GM12878 (cell line): ENCODE measurements at regions not wholly inside any gene's neighbourhood (a gene's known extent, or its start where the extent isn't known, plus 50 kb on each side); places are given as distances from the start of the nearest gene placed in this dataset.

Experiments
- ATAC-seq: fragments of 200-7000 bp; cut with Tn5 transposase; 3 replicates; pipeline ENCODE4 v1.9.1; 2020; ENCODE audit warnings: mild to moderate bottlenecking, moderate library complexity
- BruUV-seq: library from RNA; stranded (reverse); fragments of 400-500 nt; replicated peaks from 2 replicates; lab custom pipeline; 2021; lab: Mats Ljungman, UMichigan
- CTCF ChIA-PET: fragments of 300-600 bp; sonication (Branson Sonifier 250); formaldehyde crosslinking; extraction: SDS; loops from one replicate; lab custom pipeline; 2021; ENCODE audit warnings: inconsistent platforms; lab: Yijun Ruan, JAX
- POLR2A ChIA-PET: fragments of 350-600 bp; formaldehyde crosslinking; extraction: SDS; loops from one replicate; lab custom pipeline; 2021; ENCODE audit warnings: inconsistent platforms; lab: Charles Lee
- RAD21 ChIA-PET: fragments of 300-600 bp; sonication (Branson Sonifier 250); formaldehyde crosslinking; loops from one replicate; lab custom pipeline; 2023; ENCODE audit warnings: antibody characterized with exemption; ENCODE audit not compliant: unreplicated experiment; lab: Charles Lee
- SMC1A ChIA-PET: fragments of 300-600 bp; sonication (Branson Sonifier 250); formaldehyde crosslinking; loops from one replicate; lab custom pipeline; 2023; ENCODE audit not compliant: unreplicated experiment, uncharacterized antibody; lab: Charles Lee
- DNase-seq: peaks from one replicate; pipeline ENCODE4 v3.0.0-alpha.2; 2011; ENCODE audit warnings: low read depth, low spot score
- FAIRE-seq: peaks from 3 replicates; lab custom pipeline; 2011; peaks lifted over from hg19 to GRCh38; lab: Jason Lieb, UNC
- H2AFZ ChIP-seq: 2 replicates; pipeline ENCODE4 v1.6.0; 2011; ENCODE audit warnings: low read depth, low read length, control low read depth; ENCODE audit not compliant: control insufficient read depth
- H3K27ac ChIP-seq: 2 replicates; pipeline ENCODE4 v1.5.1; 2011; ENCODE audit warnings: control low read depth; ENCODE audit not compliant: control insufficient read depth, insufficient read depth
- H3K27me3 ChIP-seq, 2 experiments: replicated peaks in 1 of 2; 2 replicates each; pipeline versions ENCODE4 v1.6.0 to v1.6.1; 2011; ENCODE audit warnings: low read length in 1 of 2; ENCODE audit not compliant: control insufficient read depth in 2 of 2, insufficient read depth in 2 of 2
- H3K36me3 ChIP-seq, 2 experiments: 2 replicates each; pipeline ENCODE4 v1.5.1; 2011; ENCODE audit warnings: low read length in 1 of 2; ENCODE audit not compliant: control insufficient read depth in 2 of 2, insufficient read depth in 2 of 2
- H3K4me1 ChIP-seq: 2 replicates; pipeline ENCODE4 v1.6.1; 2011; ENCODE audit warnings: mild to moderate bottlenecking, low read length, moderate library complexity, mixed read lengths; ENCODE audit not compliant: control insufficient read depth, insufficient read depth
- H3K4me2 ChIP-seq: 2 replicates; pipeline ENCODE4 v1.6.0; 2011; ENCODE audit warnings: control low read depth; ENCODE audit not compliant: control insufficient read depth, insufficient read depth
- H3K4me3 ChIP-seq: fragments of 200-600 bp; sonication (generic); 2 replicates; pipeline ENCODE4 v1.5.1; 2016
- H3K79me2 ChIP-seq: 2 replicates; pipeline ENCODE4 v1.6.0; 2011; ENCODE audit warnings: low read length; ENCODE audit not compliant: control insufficient read depth, insufficient read depth
- H3K9ac ChIP-seq: 2 replicates; pipeline ENCODE4 v1.8.0; 2011; ENCODE audit warnings: low read length, control low read depth, mixed read lengths; ENCODE audit not compliant: control insufficient read depth, insufficient read depth
- H3K9me3 ChIP-seq: replicated peaks from 3 replicates; pipeline ENCODE4 v1.5.1; 2011; ENCODE audit warnings: mild to moderate bottlenecking, low read length; ENCODE audit not compliant: control insufficient read depth, insufficient read depth
- H4K20me1 ChIP-seq: 2 replicates; pipeline ENCODE4 v1.6.0; 2011; ENCODE audit not compliant: control insufficient read depth, insufficient read depth
- ATF7 ChIP-seq: fragments of 450-650 bp; IDR thresholded peaks from 2 replicates; pipeline ENCODE4 v1.6.1; 2016; ENCODE audit warnings: low read depth, mild to moderate bottlenecking
- BCL11A ChIP-seq: IDR thresholded peaks from 2 replicates; pipeline ENCODE4 v1.6.1; 2011; ENCODE audit warnings: low read depth, low read length
- BRCA1 ChIP-seq: IDR thresholded peaks from 2 replicates; pipeline ENCODE4 v1.6.1; 2011; ENCODE audit warnings: low read depth, low read length, improper control_type of control experiment
- EGR1 ChIP-seq, 2 experiments: IDR thresholded peaks; 1 replicate in 1 of 2; 2 replicates in 1 of 2; pipeline ENCODE4 v1.6.1; 2011 to 2012; ENCODE audit warnings: low read depth in 2 of 2, low read length in 2 of 2, borderline replicate concordance in 1 of 2, mild to moderate bottlenecking in 1 of 2, moderate library complexity in 1 of 2
- FOS ChIP-seq: IDR thresholded peaks from 3 replicates; pipeline ENCODE4 v1.6.1; 2011; ENCODE audit warnings: borderline replicate concordance; ENCODE audit not compliant: insufficient read length; ENCODE audit errors: extremely low read depth
- POLR2A ChIP-seq: IDR thresholded peaks from 2 replicates; pipeline ENCODE4 v1.6.1; 2011; ENCODE audit warnings: low read depth, mild to moderate bottlenecking, low read length
- RCOR1 ChIP-seq: conservative IDR thresholded peaks from 2 replicates; pipeline ENCODE4 v1.6.1; 2012; ENCODE audit warnings: low read depth, low read length, improper control_type of control experiment
- SRF ChIP-seq, 2 experiments: IDR thresholded peaks; 2 replicates each; pipeline ENCODE4 v1.6.1; 2011; ENCODE audit warnings: low read depth in 2 of 2, low read length in 2 of 2, mild to moderate bottlenecking in 1 of 2, moderate library complexity in 1 of 2
- ZZZ3 ChIP-seq: IDR thresholded peaks from 2 replicates; pipeline ENCODE4 v1.6.1; 2011; ENCODE audit warnings: low read depth; ENCODE audit not compliant: control insufficient read depth, insufficient read length
- WGBS: methylation state at CpG from one replicate; pipeline ENCODE4 v1.1.6; 2016; ENCODE audit warnings: low lambda C conversion rate; ENCODE audit not compliant: insufficient replicate concordance, insufficient coverage; ENCODE audit errors: missing lambda C conversion rate; 5-methylcytosine and 5-hydroxymethylcytosine counted together
- in situ Hi-C: fragments of 300-500 bp; cut with MboI; formaldehyde crosslinking; loops from 9 replicates; pipeline ENCODE4 v1.14.3; 2018; ENCODE audit warnings: mixed read lengths
- intact Hi-C: fragments of 100-400 bp; cut with micrococcal nuclease; formaldehyde crosslinking; loops from one replicate; pipeline ENCODE4 v1.14.2; 2022; ENCODE audit not compliant: unreplicated experiment
- TF ChIP-seq, protein P1 (sequence below): IDR thresholded peaks from 2 replicates; pipeline ENCODE4 v1.6.1; 2012; ENCODE audit warnings: low read depth, low read length, improper control_type of control experiment
- TF ChIP-seq, protein P2 (sequence below): fragments of 150-350 bp; IDR thresholded peaks from 2 replicates; pipeline ENCODE4 v1.6.1; 2016; ENCODE audit warnings: low read depth, low read length
- TF ChIP-seq, protein P3 (sequence below), 3 experiments: IDR thresholded peaks in 2 of 3; conservative IDR thresholded peaks in 1 of 3; 2 replicates each; pipeline ENCODE4 v1.5.1; 2011; ENCODE audit warnings: low read depth in 3 of 3, low read length in 3 of 3, mild to moderate bottlenecking in 3 of 3, control low read depth in 2 of 3, moderate library complexity in 2 of 3, inconsistent platforms in 1 of 3, mixed read lengths in 1 of 3; ENCODE audit not compliant: control insufficient read depth in 2 of 3, insufficient read depth in 1 of 3; ENCODE audit errors: extremely low read depth in 1 of 3
- TF ChIP-seq, protein P4 (sequence below): fragments of 450-650 bp; IDR thresholded peaks from 2 replicates; pipeline ENCODE4 v1.6.1; 2017; ENCODE audit warnings: borderline replicate concordance
- TF ChIP-seq, protein P5 (sequence below): fragments of 450-650 bp; formaldehyde crosslinking; IDR thresholded peaks from 2 replicates; pipeline ENCODE4 v1.4.0; 2022; ENCODE audit warnings: mild to moderate bottlenecking, moderate library complexity

DNA sequence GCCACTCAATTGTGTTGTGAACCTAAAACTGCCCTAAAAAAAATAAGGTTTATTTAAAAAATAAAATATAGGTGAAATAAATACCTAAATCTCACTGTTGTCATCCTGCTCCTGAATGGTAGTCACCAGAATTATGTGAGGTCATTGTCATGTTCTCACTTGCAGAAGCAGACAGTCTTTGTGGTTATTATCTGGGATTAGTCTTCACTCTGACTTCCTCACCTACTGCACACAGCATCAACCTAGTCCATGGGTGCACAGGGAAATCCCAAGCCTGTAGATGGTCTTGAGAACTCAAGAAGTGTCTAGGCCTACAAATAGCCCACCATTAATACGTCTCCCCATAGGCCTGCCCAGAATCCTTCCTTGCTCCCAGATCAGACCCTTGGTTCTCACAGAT lies 97.0 kb downstream of the FOXF2 start:
- ChIA-PET SMC1A (interaction anchor here (0.5 to 8.8 kb wide), 6 partner anchors 10 to 91 kb away, joined by 3 to 111 read pairs (median 3); no protein-coding TSS in a partner anchor), CTCF (interaction anchor here (1.0 to 2.9 kb wide), 3 partner anchors 17 to 1260 kb away, joined by 3 to 19 read pairs (median 4); no protein-coding TSS in a partner anchor), RAD21 (interaction anchor here (1.0 to 7.6 kb wide), 4 partner anchors 17 to 50 kb away, joined by 3 to 82 read pairs (median 4); no protein-coding TSS in a partner anchor), POLR2A (no interaction called here)
- 57% methylated on average over 1 of the region's 1 CpG for WGBS
- Histone ChIP-seq H3K27ac (no peak overlapping the region), H3K4me1 (peaks cover 33% of the 10 kb centered on the region), H4K20me1 (no peaks in the 10 kb centered on the region), H2AFZ (no peak overlapping the region), H3K36me3 (no peaks in the 10 kb centered on the region), H3K27me3 (no peaks in the 10 kb centered on the region), H3K79me2 (no peaks in the 10 kb centered on the region), H3K9me3 (no peaks in the 10 kb centered on the region), H3K4me2 (no peak overlapping the region), H3K4me3 (no peak overlapping the region), H3K9ac (no peak overlapping the region)
- BruUV-seq, result no TSS peak
- intact Hi-C loops (no loop called here), in situ Hi-C loops (no loop called here)
- FAIRE-seq (no peak), DNase-seq (no peak), ATAC-seq (peak; percentile 56)
- no peak for TF ChIP-seq BRCA1
- TF ChIP-seq EGR1 (IDR thresholded peaks at IDR 0.05; ENCODE audit: borderline replicate concordance in 1 of 2, low read depth in 2 of 2, low read length in 2 of 2), result no peak
- TF ChIP-seq, protein P1, sequence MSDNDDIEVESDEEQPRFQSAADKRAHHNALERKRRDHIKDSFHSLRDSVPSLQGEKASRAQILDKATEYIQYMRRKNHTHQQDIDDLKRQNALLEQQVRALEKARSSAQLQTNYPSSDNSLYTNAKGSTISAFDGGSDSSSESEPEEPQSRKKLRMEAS, result no peak
- no peak for TF ChIP-seq SRF (IDR thresholded peaks at IDR 0.05; ENCODE audit: low read depth in 2 of 2, low read length in 2 of 2)
- no peak for TF ChIP-seq POLR2A
- TF ChIP-seq BCL11A, result 0 out of 2 replicates have a peak, but pooled peaks have one; percentile 23
- peak; percentile 29; the same call in 1 of the 2 replicates for TF ChIP-seq ATF7
- TF ChIP-seq, protein P2, sequence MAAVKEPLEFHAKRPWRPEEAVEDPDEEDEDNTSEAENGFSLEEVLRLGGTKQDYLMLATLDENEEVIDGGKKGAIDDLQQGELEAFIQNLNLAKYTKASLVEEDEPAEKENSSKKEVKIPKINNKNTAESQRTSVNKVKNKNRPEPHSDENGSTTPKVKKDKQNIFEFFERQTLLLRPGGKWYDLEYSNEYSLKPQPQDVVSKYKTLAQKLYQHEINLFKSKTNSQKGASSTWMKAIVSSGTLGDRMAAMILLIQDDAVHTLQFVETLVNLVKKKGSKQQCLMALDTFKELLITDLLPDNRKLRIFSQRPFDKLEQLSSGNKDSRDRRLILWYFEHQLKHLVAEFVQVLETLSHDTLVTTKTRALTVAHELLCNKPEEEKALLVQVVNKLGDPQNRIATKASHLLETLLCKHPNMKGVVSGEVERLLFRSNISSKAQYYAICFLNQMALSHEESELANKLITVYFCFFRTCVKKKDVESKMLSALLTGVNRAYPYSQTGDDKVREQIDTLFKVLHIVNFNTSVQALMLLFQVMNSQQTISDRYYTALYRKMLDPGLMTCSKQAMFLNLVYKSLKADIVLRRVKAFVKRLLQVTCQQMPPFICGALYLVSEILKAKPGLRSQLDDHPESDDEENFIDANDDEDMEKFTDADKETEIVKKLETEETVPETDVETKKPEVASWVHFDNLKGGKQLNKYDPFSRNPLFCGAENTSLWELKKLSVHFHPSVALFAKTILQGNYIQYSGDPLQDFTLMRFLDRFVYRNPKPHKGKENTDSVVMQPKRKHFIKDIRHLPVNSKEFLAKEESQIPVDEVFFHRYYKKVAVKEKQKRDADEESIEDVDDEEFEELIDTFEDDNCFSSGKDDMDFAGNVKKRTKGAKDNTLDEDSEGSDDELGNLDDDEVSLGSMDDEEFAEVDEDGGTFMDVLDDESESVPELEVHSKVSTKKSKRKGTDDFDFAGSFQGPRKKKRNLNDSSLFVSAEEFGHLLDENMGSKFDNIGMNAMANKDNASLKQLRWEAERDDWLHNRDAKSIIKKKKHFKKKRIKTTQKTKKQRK, result no peak
- TF ChIP-seq, protein P3, sequence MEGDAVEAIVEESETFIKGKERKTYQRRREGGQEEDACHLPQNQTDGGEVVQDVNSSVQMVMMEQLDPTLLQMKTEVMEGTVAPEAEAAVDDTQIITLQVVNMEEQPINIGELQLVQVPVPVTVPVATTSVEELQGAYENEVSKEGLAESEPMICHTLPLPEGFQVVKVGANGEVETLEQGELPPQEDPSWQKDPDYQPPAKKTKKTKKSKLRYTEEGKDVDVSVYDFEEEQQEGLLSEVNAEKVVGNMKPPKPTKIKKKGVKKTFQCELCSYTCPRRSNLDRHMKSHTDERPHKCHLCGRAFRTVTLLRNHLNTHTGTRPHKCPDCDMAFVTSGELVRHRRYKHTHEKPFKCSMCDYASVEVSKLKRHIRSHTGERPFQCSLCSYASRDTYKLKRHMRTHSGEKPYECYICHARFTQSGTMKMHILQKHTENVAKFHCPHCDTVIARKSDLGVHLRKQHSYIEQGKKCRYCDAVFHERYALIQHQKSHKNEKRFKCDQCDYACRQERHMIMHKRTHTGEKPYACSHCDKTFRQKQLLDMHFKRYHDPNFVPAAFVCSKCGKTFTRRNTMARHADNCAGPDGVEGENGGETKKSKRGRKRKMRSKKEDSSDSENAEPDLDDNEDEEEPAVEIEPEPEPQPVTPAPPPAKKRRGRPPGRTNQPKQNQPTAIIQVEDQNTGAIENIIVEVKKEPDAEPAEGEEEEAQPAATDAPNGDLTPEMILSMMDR (IDR thresholded peaks at IDR 0.05 in 2 of 3, conservative IDR thresholded peaks at IDR 0.05 in 1 of 3; ENCODE audit: control insufficient read depth in 2 of 3, extremely low read depth in 1 of 3, insufficient read depth in 1 of 3, low read depth in 3 of 3, low read length in 3 of 3), result no peak
- TF ChIP-seq, protein P4, sequence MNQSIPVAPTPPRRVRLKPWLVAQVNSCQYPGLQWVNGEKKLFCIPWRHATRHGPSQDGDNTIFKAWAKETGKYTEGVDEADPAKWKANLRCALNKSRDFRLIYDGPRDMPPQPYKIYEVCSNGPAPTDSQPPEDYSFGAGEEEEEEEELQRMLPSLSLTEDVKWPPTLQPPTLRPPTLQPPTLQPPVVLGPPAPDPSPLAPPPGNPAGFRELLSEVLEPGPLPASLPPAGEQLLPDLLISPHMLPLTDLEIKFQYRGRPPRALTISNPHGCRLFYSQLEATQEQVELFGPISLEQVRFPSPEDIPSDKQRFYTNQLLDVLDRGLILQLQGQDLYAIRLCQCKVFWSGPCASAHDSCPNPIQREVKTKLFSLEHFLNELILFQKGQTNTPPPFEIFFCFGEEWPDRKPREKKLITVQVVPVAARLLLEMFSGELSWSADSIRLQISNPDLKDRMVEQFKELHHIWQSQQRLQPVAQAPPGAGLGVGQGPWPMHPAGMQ, result no peak
- no peak for TF ChIP-seq FOS
- TF ChIP-seq, protein P5, sequence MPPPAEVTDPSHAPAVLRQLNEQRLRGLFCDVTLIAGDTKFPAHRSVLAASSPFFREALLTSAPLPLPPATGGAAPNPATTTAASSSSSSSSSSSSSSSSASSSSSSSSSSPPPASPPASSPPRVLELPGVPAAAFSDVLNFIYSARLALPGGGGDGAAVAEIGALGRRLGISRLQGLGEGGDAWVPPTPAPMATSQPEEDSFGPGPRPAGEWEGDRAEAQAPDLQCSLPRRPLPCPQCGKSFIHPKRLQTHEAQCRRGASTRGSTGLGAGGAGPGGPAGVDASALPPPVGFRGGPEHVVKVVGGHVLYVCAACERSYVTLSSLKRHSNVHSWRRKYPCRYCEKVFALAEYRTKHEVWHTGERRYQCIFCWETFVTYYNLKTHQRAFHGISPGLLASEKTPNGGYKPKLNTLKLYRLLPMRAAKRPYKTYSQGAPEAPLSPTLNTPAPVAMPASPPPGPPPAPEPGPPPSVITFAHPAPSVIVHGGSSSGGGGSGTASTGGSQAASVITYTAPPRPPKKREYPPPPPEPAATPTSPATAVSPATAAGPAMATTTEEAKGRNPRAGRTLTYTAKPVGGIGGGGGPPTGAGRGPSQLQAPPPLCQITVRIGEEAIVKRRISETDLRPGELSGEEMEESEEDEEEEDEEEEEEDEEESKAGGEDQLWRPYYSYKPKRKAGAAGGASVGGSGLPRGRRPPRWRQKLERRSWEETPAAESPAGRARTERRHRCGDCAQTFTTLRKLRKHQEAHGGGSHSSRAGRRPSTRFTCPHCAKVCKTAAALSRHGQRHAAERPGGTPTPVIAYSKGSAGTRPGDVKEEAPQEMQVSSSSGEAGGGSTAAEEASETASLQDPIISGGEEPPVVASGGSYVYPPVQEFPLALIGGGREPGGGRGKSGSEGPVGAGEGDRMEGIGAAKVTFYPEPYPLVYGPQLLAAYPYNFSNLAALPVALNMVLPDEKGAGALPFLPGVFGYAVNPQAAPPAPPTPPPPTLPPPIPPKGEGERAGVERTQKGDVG (CRISPR knock-in tag), result no peak
- no peak for TF ChIP-seq RCOR1
- no peak for TF ChIP-seq ZZZ3
